SK-N-SH treated with all-trans-retinoic acid at 6 μM for 48 hours (cell line): ENCODE measurements at regions not wholly inside any gene's neighbourhood (a gene's known extent, or its start where the extent isn't known, plus 50 kb on each side); places are given as distances from the start of the nearest gene placed in this dataset.

Experiments
- ATAC-seq: fragments of 200-7000 bp; cut with Tn5 transposase; 3 replicates; pipeline ENCODE4 v1.9.1; 2020; ENCODE audit warnings: mild to moderate bottlenecking, moderate library complexity
- ARNTL ChIP-seq: fragments of 450-650 bp; formaldehyde crosslinking; IDR thresholded peaks from 2 replicates; pipeline ENCODE4 v1.5.0; 2020; ENCODE audit warnings: low read depth, mild to moderate bottlenecking, moderate library complexity, borderline replicate concordance
- BACH2 ChIP-seq: fragments of 250-450 bp; sonication (Bioruptor Pico); IDR thresholded peaks from 2 replicates; pipeline ENCODE4 v1.9.0; 2021; ENCODE audit warnings: mild to moderate bottlenecking, borderline replicate concordance
- ESRRG ChIP-seq: fragments of 250-450 bp; sonication (Bioruptor Pico); IDR thresholded peaks from 2 replicates; pipeline ENCODE4 v1.6.1; 2021; ENCODE audit warnings: mild to moderate bottlenecking
- ISL1 ChIP-seq: fragments of 250-450 bp; sonication (Bioruptor Pico); IDR thresholded peaks from 2 replicates; pipeline ENCODE4 v2.1.2; 2022; ENCODE audit warnings: mild to moderate bottlenecking, moderate library complexity
- OSR1 ChIP-seq: fragments of 250-450 bp; sonication (Bioruptor Pico); IDR thresholded peaks from 2 replicates; pipeline ENCODE4 v1.8.0; 2022; ENCODE audit warnings: moderate library complexity, mild to moderate bottlenecking, inconsistent platforms
- POU6F1 ChIP-seq: fragments of 250-450 bp; sonication (Bioruptor Pico); IDR thresholded peaks from 2 replicates; pipeline ENCODE4 v1.8.0; 2021; ENCODE audit warnings: low read depth, mild to moderate bottlenecking, moderate library complexity, borderline replicate concordance
- PPARA ChIP-seq: fragments of 250-450 bp; sonication (Bioruptor Pico); IDR thresholded peaks from 2 replicates; pipeline ENCODE4 v1.5.0; 2020; ENCODE audit warnings: mild to moderate bottlenecking, borderline replicate concordance
- RARB ChIP-seq: fragments of 250-450 bp; sonication (Bioruptor Pico); IDR thresholded peaks from 2 replicates; pipeline ENCODE4 v1.8.0; 2021; ENCODE audit warnings: mild to moderate bottlenecking, moderate library complexity
- SNAI2 ChIP-seq: fragments of 250-450 bp; sonication (Bioruptor Pico); IDR thresholded peaks from 2 replicates; pipeline ENCODE4 v1.5.0; 2020; ENCODE audit warnings: mild to moderate bottlenecking, moderate library complexity
- TCF4 ChIP-seq: fragments of 250-450 bp; sonication (Bioruptor Pico); IDR thresholded peaks from 2 replicates; pipeline ENCODE4 v1.8.0; 2021; ENCODE audit warnings: mild to moderate bottlenecking, moderate library complexity, borderline replicate concordance
- TOX ChIP-seq: fragments of 250-450 bp; sonication (Bioruptor Pico); IDR thresholded peaks from 2 replicates; pipeline ENCODE4 v1.8.0; 2021; ENCODE audit warnings: mild to moderate bottlenecking, moderate library complexity, borderline replicate concordance
- TSHZ2 ChIP-seq: fragments of 250-450 bp; sonication (Bioruptor Pico); IDR thresholded peaks from 2 replicates; pipeline ENCODE4 v1.5.0; 2020; ENCODE audit warnings: mild to moderate bottlenecking, moderate library complexity
- ZC3H10 ChIP-seq: fragments of 250-450 bp; sonication (Bioruptor Pico); IDR thresholded peaks from 2 replicates; pipeline ENCODE4 v1.5.1; 2021; ENCODE audit warnings: mild to moderate bottlenecking, moderate library complexity
- ZFP30 ChIP-seq: fragments of 450-650 bp; formaldehyde crosslinking; IDR thresholded peaks from 2 replicates; pipeline ENCODE4 v1.5.0; 2022; ENCODE audit warnings: mild to moderate bottlenecking, moderate library complexity
- ZNF565 ChIP-seq: fragments of 450-650 bp; formaldehyde crosslinking; conservative IDR thresholded peaks from 2 replicates; pipeline ENCODE4 v1.5.0; 2020; ENCODE audit warnings: low read depth, mild to moderate bottlenecking, moderate library complexity
- ZNF70 ChIP-seq: fragments of 450-650 bp; formaldehyde crosslinking; IDR thresholded peaks from 2 replicates; pipeline ENCODE4 v1.5.0; 2020; ENCODE audit warnings: mild to moderate bottlenecking, moderate library complexity
- TF ChIP-seq, protein P1 (sequence below): fragments of 250-450 bp; sonication (Bioruptor Pico); IDR thresholded peaks from 2 replicates; pipeline ENCODE4 v1.8.0; 2020; ENCODE audit warnings: mild to moderate bottlenecking, moderate library complexity, borderline replicate concordance
- TF ChIP-seq, protein P2 (sequence below): fragments of 250-450 bp; sonication (Bioruptor Pico); IDR thresholded peaks from 2 replicates; pipeline ENCODE4 v1.5.1; 2021; ENCODE audit warnings: mild to moderate bottlenecking, moderate library complexity

DNA sequence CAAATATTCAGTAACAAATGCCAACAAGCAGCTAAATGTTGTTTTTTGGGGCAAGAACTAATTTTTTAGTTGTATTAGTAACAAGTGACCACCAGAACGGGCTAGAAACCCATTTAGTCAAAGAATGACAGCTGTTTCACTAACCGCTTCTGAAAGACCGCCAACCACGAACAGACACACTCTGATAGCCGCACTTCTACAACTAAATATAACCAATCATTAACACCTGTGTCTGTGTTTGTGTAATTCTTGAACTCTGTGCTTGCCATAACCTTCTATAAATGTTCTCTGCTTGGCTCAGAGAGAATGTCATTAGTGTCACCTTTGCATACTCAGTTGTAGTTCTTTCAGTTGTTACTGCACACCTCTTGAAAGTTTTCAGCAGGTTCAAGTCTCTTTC lies 526.3 kb upstream of the LRRTM1 start:
- TF ChIP-seq, protein P1, sequence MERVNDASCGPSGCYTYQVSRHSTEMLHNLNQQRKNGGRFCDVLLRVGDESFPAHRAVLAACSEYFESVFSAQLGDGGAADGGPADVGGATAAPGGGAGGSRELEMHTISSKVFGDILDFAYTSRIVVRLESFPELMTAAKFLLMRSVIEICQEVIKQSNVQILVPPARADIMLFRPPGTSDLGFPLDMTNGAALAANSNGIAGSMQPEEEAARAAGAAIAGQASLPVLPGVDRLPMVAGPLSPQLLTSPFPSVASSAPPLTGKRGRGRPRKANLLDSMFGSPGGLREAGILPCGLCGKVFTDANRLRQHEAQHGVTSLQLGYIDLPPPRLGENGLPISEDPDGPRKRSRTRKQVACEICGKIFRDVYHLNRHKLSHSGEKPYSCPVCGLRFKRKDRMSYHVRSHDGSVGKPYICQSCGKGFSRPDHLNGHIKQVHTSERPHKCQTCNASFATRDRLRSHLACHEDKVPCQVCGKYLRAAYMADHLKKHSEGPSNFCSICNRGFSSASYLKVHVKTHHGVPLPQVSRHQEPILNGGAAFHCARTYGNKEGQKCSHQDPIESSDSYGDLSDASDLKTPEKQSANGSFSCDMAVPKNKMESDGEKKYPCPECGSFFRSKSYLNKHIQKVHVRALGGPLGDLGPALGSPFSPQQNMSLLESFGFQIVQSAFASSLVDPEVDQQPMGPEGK (CRISPR knock-in tag), result no peak
- TF ChIP-seq ARNTL (CRISPR knock-in tag), result no peak
- ATAC-seq, result no peak

DNA sequence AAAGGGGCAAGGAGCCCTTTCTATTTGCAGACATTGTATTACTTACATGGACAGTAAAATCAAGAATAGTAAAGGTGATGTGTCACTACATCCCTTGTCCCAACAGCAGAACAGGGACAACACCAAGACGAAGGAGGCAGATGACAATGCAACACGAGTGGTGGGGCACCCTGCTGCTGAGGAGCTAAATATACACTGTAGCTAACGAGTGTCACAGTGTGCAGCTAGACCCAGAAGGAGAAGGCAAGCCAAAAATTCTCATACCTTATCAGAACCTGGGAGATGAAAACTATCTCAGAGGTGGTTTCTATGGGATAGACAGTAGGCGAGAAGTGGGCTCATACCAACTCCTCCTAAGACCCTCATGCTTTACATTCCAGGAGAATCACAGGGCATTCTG lies 518.4 kb upstream of the LRRTM1 start:
- TF ChIP-seq RARB (no peak), OSR1 (no peak), ARNTL (CRISPR knock-in tag) (no peak), TOX (CRISPR knock-in tag) (no peak), TCF4 (no peak), ZNF70 (no peak), ZFP30 (CRISPR knock-in tag) (no peak), ISL1 (CRISPR knock-in tag) (no peak), ZC3H10 (no peak), ZNF565 (no peak), POU6F1 (CRISPR knock-in tag) (no peak), TSHZ2 (CRISPR knock-in tag) (no peak)
- TF ChIP-seq, protein P2, sequence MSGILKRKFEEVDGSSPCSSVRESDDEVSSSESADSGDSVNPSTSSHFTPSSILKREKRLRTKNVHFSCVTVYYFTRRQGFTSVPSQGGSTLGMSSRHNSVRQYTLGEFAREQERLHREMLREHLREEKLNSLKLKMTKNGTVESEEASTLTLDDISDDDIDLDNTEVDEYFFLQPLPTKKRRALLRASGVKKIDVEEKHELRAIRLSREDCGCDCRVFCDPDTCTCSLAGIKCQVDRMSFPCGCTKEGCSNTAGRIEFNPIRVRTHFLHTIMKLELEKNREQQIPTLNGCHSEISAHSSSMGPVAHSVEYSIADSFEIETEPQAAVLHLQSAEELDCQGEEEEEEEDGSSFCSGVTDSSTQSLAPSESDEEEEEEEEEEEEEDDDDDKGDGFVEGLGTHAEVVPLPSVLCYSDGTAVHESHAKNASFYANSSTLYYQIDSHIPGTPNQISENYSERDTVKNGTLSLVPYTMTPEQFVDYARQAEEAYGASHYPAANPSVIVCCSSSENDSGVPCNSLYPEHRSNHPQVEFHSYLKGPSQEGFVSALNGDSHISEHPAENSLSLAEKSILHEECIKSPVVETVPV (CRISPR knock-in tag), result no peak
- TF ChIP-seq, all 23 proteins: peak for 0

GRCh38 chr2:80815259-80815658 lies 510.7 kb upstream of the LRRTM1 start:
- TF ChIP-seq OSR1 (no peak), POU6F1 (CRISPR knock-in tag) (no peak), PPARA (CRISPR knock-in tag) (no peak), ZNF70 (no peak), ARNTL (CRISPR knock-in tag) (no peak), ZFP30 (CRISPR knock-in tag) (no peak), ESRRG (no peak), TOX (CRISPR knock-in tag) (no peak), SNAI2 (CRISPR knock-in tag) (no peak), ISL1 (CRISPR knock-in tag) (no peak), BACH2 (no peak), RARB (no peak)
- TF ChIP-seq, protein P2 (CRISPR knock-in tag), result no peak
- TF ChIP-seq, protein P1 (CRISPR knock-in tag), result no peak
- no peak for ATAC-seq

More for the DNA sequence above, 518.4 kb upstream of the LRRTM1 start:
- ATAC-seq, result no peak
